ENCODE measurements at regions not wholly inside any gene's neighbourhood (a gene's known extent, or its start where the extent isn't known, plus 50 kb on each side); places are given as distances from the start of the nearest gene placed in this dataset.

- DNase-seq, result no peak
Measured at GRCh38 chr10:131492211-131492857, 180.8 kb upstream of the TCERG1L start.

DNA sequence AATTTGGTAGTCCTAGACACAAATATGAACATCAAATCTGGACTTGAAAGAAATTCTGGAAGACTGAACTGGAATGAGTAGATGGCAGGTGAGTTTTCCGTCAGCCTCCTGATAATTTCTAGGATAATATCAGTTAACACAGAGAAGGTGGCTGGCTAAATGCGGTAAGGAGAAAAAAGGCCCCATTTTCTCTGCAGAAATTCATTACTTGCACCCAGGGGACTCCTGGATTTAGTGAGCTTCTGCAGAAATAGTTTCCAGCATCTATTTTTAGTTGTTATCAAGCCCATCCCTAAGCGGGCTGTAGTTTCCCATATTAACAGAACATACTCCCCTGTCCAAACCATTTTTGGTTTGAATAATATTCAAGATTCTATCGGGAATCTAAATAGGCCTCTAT is 181.9 kb upstream of the TCERG1L start:
- DNase-seq, result no peak

- DNase-seq, result no peak
Measured at GRCh38 chr10:131494451-131494850, 182.9 kb upstream of the TCERG1L start.

GRCh38 chr10:131495224-131495623 is 183.7 kb upstream of the TCERG1L start:
- no peak for DNase-seq

DNA sequence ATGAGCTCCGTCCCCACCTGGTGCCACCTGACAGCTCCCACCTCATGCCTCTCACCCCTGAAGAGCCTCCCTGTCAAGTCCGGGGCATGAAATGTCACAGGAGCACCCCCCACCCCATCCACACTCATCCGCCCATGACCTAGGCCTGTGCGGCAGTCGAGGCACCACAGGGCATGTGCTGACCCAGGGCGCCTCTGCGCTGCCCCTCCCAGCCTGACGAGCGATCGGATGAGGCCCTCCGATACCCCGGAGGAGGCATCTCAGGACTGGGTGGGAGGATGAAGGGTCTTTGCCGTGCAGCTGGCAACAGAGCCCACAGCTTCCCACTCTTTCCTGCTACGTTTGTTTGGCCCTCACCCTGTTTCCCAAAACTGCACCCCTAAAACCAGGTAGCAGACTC is 184.4 kb upstream of the TCERG1L start:
- DNase-seq, result no peak

- DNase-seq, result no peak
Measured at GRCh38 chr10:131496351-131497052, 185.0 kb upstream of the TCERG1L start.

DNA sequence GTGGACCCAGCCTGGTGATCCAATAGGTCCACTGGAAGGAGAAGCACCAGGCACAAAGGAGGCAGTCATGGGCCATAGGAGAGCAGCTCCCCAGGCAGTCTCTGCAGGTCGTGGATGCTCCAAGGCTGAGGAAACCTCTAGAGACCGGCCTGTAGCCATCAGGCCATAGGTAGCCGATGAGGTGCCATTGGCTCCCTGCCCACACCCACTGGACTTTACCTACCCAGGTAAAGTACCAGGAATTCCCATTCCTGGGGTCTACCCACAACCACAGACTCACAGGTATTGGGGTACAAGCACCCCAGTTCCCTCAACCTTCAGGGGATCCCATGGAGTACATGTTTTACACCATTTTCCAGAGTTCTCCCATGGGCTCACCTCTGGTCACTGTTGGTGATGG is 188.0 kb upstream of the TCERG1L start:
- DNase-seq, result no peak

- no peak for DNase-seq
Measured at GRCh38 chr10:131500181-131500580, 188.7 kb upstream of the TCERG1L start.

DNA sequence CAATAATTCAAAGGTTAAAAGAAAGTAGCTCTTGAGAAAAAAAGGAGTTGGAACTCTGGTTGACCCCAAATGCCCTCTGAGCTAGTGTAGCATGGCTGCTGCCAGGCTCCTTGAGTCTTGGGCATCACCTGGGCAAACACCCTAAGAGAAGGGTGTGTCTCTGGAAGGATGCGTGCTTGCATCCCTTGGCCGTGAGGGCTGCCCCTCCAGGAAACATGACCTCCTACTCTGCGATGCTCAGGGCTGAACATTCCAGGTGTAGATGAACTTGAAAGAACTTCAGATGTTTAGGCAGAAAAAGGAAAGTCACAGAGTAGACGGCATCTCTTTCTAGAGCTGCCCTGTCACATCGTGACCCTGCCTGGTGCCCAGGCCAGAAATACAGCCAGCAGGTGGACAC is 189.4 kb upstream of the TCERG1L start:
- no peak for DNase-seq

DNA sequence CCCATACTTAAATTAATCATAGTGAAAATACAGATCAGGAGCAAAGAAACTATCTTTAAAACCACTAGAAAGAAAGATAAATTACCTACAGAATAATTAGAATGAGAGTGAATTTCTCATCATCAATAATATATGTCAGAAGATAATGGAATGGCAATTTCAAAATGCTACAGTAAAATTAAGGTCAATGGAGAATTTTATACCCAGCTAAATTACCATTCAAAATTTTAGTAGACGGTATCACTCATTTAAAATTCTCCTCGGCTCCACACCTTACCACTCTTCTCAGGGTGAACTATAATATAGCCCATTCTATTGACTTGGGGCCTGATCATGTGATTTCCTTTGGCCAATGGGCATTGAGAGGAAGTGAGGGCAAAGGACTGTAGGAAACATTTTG is 192.5 kb upstream of the TCERG1L start:
- no peak for DNase-seq

DNA sequence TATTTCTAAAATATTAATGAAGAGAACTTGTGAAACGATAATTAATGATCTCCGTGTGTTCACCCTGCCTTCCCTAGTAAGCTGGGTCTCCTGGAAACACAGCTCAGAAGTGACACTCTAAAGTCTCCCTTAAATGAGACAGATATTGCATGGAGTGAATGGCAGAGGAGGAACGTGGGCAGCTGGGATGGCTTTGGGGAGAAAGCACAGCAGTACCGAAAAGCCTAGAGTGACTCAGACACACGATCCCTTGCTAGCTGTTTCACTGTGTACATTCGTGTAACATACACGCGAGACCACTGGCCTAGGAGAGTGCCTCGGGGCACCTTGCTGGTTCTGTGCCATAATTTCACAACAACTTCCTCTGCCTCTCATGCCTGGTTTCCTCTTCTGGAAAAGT is 199.9 kb upstream of the TCERG1L start:
- DNase-seq, result no peak

GRCh38 chr10:131512852-131513251 is 201.3 kb upstream of the TCERG1L start:
- DNase-seq, result no peak

DNA sequence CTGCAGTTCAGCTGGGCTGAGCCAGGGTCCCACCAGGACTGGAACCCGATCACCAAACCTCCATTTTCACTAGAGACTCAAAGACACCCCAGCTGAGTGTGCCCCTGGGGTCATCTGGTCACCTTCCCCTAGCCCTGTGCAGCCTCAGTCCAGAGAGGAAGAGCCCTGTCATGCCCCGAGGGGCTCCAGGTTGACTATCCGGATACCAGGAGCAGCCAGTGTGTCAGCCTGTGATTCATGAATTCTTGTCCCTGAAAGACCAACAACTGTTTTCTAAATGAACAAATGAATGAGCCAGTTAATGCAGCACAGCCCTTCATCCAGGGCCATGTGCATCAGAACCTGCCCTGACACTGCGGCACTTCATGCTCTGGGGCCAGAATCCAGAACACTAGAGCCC is 201.9 kb upstream of the TCERG1L start:
- DNase-seq, result no peak

DNA sequence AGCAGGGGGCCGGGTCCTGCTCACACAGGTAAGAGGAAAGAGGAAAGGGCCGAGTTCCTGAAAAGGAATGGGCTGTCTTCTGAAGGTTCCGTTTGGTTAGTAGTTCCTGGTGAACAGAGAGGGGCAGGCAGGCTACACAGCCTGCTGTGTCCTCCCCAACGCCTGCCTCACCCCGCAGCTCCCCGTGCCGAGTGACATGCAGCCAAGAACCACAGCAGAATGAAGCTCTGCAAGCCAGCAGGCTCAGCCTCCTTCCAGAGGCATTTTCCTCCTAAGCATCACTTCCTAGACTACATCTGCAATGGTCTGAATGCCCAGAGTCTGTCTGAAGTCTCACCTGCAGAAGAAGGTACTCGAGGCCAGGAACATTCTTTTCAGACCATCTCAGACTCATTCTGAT is 202.4 kb upstream of the TCERG1L start:
- DNase-seq, result no peak

GRCh38 chr10:131514454-131514853 is 202.9 kb upstream of the TCERG1L start:
- no peak for DNase-seq

- no peak for DNase-seq
Measured at GRCh38 chr10:131516285-131516684, 204.8 kb upstream of the TCERG1L start.

DNA sequence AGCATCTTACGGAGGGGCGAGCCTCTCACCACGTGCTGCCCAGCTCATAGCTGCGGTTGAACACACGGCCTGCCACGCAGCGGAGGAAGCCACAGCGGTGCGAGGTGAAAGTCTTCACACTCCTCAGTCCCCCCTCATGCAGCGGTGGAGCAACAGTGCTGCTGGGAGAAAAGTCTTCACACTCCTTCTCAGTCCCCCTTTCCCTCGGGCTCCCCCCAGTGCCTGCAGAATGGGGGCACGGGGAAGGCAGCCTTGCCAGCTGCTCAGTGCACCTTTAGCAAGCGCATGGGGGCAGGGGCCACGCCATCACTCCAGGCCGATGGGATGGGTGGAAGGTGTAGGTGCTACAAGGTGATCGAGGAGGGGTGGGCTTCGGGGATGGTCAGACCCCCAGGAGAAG is 206.3 kb upstream of the TCERG1L start:
- DNase-seq, result no peak

GRCh38 chr10:131519723-131520605 is 208.4 kb upstream of the TCERG1L start:
- no peak for DNase-seq

GRCh38 chr10:131531265-131532190 is 220.0 kb upstream of the TCERG1L start:
- no peak for DNase-seq

GRCh38 chr10:131532291-131532690 is 220.8 kb upstream of the TCERG1L start:
- DNase-seq, result no peak

GRCh38 chr10:131532745-131533341 is 221.3 kb upstream of the TCERG1L start:
- DNase-seq, result no peak

DNA sequence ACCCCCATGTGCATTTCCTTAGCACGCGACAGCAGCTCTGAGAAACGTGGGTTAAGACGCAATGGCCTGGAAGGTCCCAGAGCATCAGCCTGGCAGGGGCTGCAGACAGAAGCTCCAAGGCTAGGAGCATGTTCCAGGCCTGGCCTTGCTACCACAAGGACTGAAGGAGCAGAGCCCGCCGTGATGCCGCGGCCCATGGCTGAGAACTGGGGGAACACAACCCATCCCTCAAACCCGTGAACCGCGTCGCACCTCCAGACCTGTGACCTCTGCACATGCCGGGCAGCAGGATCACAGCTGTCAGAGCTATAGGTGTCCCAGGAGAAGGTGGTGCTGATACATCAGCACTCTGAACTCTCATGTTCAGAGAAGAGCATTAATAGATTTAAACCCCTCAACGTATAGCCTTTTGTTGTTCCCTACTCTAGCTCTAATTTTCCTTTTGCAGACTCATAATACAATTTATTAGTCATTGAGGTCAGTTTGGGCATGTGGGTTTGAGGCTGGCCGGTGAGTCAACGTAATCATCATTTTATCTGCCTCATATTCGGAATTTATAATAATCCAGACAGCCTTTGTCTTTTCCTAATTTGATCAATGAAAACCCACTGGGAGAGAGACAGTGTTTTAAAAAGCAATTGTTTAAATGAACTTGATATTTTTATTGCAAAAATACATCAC is 222.5 kb upstream of the TCERG1L start:
- DNase-seq, result no peak
